ENCODE measurements at regions not wholly inside any gene's neighbourhood (a gene's known extent, or its start where the extent isn't known, plus 50 kb on each side); places are given as distances from the start of the nearest gene placed in this dataset.

DNA sequence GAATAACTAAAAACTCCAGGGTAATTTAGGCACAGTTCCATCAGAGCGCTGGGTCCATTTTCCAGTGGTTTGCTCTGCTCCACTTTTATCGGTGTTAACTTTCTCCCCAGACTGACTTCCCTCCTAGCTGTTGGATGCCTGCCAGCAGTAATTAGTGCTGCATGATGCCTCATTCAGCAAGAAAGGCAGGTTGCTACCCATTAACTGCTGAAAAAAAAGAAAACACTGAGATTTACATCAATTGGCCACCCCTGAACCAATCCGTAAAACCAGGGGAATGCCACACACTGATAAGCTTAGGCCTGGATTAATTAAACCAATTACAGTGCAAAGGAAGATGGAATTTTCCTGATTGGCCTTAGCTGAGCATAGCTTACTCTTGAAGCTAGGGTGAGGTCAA, 182.4 kb upstream of the CXXC4 start:
- DNase-seq (ENCODE audit: low read depth) = no peak

GRCh38 chr4:104682311-104682710, 187.6 kb upstream of the CXXC4 start:
- DNase-seq (ENCODE audit: low read depth) = no peak

- no peak for DNase-seq (ENCODE audit: low read depth)
Measured at GRCh38 chr4:104693601-104694201, 199.0 kb upstream of the CXXC4 start.

DNA sequence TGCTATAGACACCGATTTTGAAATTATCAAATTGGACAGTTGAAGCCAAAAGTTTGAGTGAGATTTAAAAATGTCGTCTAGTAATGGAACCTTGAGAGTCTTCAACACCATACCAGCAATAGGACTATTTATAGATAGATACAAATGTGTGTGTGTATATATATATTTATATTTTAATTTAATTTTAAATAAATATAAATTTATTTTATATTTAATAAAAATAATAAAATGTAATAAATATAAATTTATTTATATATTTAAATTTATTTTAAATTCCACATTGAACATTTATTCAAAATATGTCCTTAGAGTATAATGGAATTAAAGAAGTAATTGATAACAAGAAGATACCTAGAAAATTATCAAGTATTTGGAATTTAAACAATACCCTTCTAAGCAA, 221.9 kb upstream of the CXXC4 start:
- no peak for DNase-seq (ENCODE audit: low read depth)

GRCh38 chr4:104719539-104720230, 225.0 kb upstream of the CXXC4 start:
- no peak for DNase-seq (ENCODE audit: low read depth)

- DNase-seq (ENCODE audit: low read depth) = no peak
Measured at GRCh38 chr4:104722467-104722866, 227.8 kb upstream of the CXXC4 start.

DNA sequence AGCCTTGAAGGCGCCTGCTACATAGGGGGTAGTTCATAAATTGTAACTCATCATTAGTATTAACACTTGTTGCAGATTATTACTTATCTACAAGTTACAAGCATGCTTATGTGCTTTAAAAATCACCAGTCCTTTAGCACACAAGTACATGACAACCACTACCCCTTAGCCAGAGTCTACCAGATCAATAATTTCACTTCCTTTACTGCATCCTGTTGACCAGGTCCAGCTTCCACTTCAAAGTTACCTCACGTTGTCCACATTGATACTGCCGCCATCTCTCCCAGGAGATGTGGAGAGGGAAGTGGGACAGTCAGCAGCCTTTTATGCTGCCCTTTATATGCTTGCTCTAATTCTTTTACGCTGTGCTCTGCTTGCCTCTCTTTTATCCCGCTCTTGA, 231.3 kb upstream of the CXXC4 start:
- no peak for DNase-seq (ENCODE audit: low read depth)

DNA sequence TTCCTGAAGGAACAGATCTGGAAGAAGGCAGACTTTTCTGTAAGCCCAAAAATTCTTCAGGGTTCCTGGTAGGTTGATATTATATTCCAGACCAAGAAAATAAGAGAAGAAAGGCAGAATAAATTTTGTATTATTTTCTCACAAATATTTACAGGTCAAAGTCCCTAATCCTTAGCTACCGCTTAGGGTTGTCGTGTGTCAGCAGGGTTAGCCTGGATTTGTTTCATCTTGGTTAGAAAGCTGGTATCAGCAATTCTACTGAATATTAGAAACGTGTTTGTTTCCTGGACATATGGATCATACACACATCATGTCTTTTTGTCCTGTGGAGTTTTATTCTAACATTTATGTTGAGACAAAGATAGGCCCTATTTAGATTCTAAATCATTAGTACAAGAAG, 232.9 kb upstream of the CXXC4 start:
- no peak for DNase-seq (ENCODE audit: low read depth)

- no peak for DNase-seq (ENCODE audit: low read depth)
Measured at GRCh38 chr4:104728380-104729122, 233.9 kb upstream of the CXXC4 start.

DNA sequence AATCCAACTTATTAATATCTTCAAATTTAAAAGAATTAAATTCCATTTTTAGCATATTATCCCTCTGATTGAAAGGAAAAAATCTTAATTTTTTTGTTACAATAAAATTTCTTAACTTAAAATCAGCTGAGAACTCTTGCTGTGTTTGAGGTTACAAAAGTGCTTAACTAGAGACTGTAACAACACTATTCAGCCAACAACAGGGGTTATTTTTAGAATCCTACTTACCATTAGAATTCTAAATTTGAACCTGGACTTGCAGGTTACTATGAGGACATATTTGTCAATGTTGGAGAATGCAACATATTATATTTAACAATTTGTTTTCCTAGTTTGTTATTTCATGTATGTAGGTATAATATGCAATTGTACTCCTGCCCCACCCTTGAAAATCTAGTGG, 238.1 kb upstream of the CXXC4 start:
- DNase-seq (ENCODE audit: low read depth) = no peak

DNA sequence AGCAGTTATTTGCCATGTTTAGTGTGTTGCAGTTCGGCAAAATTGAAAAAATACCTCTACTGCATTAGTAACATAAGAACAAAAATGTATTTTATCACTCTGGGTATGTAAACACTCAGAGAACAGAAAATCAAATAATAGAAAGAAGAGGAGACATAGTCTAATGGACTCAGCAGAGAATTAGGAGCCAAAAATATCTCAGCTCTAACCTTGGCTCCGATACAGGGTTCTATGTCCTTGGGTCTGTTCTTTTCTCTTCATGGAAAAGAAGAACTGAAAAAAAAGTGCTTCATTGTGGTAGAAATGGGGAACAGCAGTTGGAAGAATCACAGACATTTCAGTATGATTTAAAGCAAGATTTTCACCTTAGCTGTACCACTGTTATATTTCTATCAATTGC, 240.5 kb upstream of the CXXC4 start:
- no peak for DNase-seq (ENCODE audit: low read depth)

- DNase-seq (ENCODE audit: low read depth) = no peak
Measured at GRCh38 chr4:104740161-104740560, 245.5 kb upstream of the CXXC4 start.

DNA sequence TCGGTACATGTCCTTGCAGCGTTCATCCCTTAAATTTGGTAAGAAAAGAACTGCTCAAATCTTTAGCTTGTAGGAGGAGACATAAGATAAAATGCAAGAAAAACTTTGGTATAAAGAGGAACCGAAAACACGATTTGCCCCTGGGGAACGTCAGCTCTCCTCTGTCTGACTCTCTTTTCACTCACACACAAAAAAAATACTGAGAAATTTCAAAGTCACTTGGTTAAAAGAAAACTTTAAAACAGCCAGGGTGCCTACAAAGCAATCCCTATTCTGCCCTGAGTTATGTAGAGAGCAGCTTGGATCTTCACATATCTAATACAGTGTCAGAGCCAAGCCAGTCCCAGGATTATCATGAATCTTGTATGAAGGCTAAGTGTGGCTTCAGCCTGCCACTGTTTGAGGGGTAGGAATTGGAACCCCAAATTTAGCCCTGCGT, 248.5 kb upstream of the CXXC4 start:
- DNase-seq (ENCODE audit: low read depth) = no peak

DNA sequence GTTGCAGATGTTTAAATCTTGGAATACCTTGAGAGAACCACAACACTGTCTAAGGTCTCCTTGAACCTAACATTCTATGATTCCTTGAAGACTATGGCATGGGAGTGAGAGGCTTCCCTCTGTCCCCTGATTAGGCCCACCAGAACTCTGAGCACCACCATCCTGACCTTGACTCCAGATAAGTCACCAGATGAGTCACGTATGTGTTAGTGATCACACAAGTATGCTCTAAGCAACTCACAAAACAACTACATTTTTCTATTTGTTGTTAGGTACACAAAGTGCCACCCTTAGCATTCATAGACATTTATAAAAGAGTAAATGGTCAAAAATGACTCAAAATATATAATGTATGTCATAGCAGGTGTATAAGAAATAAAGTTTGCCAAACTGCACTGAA, 252.9 kb upstream of the CXXC4 start:
- DNase-seq (ENCODE audit: low read depth) = no peak

- DNase-seq (ENCODE audit: low read depth) = no peak
Measured at GRCh38 chr4:104749062-104749461, 254.4 kb upstream of the CXXC4 start.

GRCh38 chr4:104750008-104750407, 255.3 kb upstream of the CXXC4 start:
- no peak for DNase-seq (ENCODE audit: low read depth)

GRCh38 chr4:104751468-104751867, 256.8 kb upstream of the CXXC4 start:
- DNase-seq (ENCODE audit: low read depth) = no peak

DNA sequence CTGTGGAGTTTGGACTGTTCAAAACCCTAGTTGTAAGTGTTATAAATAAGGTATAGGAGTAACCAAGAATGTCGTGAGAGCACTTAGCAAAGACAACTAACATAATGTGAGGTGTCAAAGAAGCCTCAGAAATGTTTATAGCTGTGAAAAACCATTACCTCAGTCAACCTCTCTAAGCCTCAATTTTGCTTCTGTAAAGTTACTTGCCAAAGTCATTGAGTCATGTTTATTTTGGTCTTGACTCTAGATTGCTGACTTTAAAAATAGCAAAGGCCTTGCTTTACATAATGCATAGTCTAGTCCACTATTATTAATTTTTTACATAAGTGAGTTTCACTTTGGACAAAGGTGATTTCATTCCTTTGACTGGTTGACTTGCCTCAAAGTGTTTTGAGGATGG, 257.6 kb upstream of the CXXC4 start:
- DNase-seq (ENCODE audit: low read depth) = no peak

GRCh38 chr4:104756837-104757236, 262.1 kb upstream of the CXXC4 start:
- DNase-seq (ENCODE audit: low read depth) = no peak

GRCh38 chr4:104758574-104758973, 263.9 kb upstream of the CXXC4 start:
- no peak for DNase-seq (ENCODE audit: low read depth)

DNA sequence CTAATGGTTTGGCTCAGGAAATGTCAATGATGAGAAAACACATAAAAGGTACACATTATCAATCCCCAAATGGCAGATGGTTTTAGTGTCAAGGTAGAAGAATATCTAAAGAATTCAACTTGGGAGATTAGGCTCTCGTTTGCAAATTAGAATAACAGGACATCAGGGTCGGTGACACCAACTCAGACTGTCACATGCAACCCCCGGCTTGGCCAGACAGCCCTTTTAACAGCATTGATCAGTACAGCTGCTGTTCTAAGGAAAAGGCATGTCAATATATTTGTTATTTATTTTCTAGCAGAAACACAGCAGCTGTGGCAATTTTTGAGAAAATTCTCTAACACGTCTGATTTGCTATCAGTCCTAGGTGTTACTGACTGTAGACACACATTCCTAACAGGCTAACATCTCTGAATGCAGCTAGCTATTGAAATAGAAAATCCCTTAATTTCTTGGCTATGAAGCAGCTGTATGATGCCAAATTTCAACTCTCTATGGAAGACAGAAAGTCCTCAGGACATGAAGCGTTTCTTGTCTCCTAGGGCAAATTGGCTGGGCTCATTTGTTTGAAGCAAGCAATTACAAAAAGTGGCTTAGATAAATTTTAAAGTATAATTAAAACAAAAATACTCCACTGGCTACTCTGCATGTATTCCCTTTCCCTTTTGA, 269.0 kb upstream of the CXXC4 start:
- DNase-seq (ENCODE audit: low read depth) = no peak

GRCh38 chr4:104766676-104767075, 272.0 kb upstream of the CXXC4 start:
- DNase-seq (ENCODE audit: low read depth) = no peak

GRCh38 chr4:104772849-104773248, 278.2 kb upstream of the CXXC4 start:
- no peak for DNase-seq (ENCODE audit: low read depth)

Measured in activated T-cell treated with anti-CD3 and anti-CD28 coated beads for 1 hour (primary cell).